ENCODE measurements at regions not wholly inside any gene's neighbourhood (a gene's known extent, or its start where the extent isn't known, plus 50 kb on each side); places are given as distances from the start of the nearest gene placed in this dataset.
"Not testable (repeated sequence)": the region's sequence is repeated elsewhere in the genome, so short reads cannot be mapped to it uniquely, and the experiment has no call there.

- no peak overlapping the region for H3K4me3 ChIP-seq (ENCODE audit: low read depth, low read length)
- TF ChIP-seq CTCF (IDR thresholded peaks at IDR 0.05; ENCODE audit: borderline replicate concordance, insufficient read depth, low read depth, low read length) = no peak
Observed at GRCh38 chr2:65937379-65938160, 497.4 kb upstream of the MEIS1 start.

- TF ChIP-seq CTCF (IDR thresholded peaks at IDR 0.05; ENCODE audit: borderline replicate concordance, insufficient read depth, low read depth, low read length) = no peak
- no peak overlapping the region for H3K4me3 ChIP-seq (ENCODE audit: low read depth, low read length)
Observed at GRCh38 chr2:65934992-65935629, 499.8 kb upstream of the MEIS1 start.

GRCh38 chr2:65932571-65932970 lies 500.2 kb upstream of the SPRED2 start:
- no peak for TF ChIP-seq CTCF (IDR thresholded peaks at IDR 0.05; ENCODE audit: borderline replicate concordance, insufficient read depth, low read depth, low read length)
- no peak overlapping the region for H3K4me3 ChIP-seq (ENCODE audit: low read depth, low read length)

GRCh38 chr2:65931056-65931455 lies 498.7 kb upstream of the SPRED2 start:
- H3K4me3 ChIP-seq (ENCODE audit: low read depth, low read length) = no peak overlapping the region
- TF ChIP-seq CTCF (IDR thresholded peaks at IDR 0.05; ENCODE audit: borderline replicate concordance, insufficient read depth, low read depth, low read length) = no peak

GRCh38 chr2:65930259-65930658 lies 497.9 kb upstream of the SPRED2 start:
- TF ChIP-seq CTCF (IDR thresholded peaks at IDR 0.05; ENCODE audit: borderline replicate concordance, insufficient read depth, low read depth, low read length) = no peak
- no peak overlapping the region for H3K4me3 ChIP-seq (ENCODE audit: low read depth, low read length)

- H3K4me3 ChIP-seq (ENCODE audit: low read depth, low read length) = not testable (repeated sequence)
Observed at GRCh38 chr2:65929664-65930063, 497.3 kb upstream of the SPRED2 start.

GRCh38 chr2:65922794-65923193 lies 490.4 kb upstream of the SPRED2 start:
- no peak overlapping the region for H3K4me3 ChIP-seq (ENCODE audit: low read depth, low read length)
- no peak for TF ChIP-seq CTCF (IDR thresholded peaks at IDR 0.05; ENCODE audit: borderline replicate concordance, insufficient read depth, low read depth, low read length)
